CD4-positive, CD25-positive, alpha-beta regulatory T cell (primary cell): ENCODE measurements at regions not wholly inside any gene's neighbourhood (a gene's known extent, or its start where the extent isn't known, plus 50 kb on each side); places are given as distances from the start of the nearest gene placed in this dataset.

ENCODE experiments used
- ATAC-seq, 2 donors: fragments of 150-1000 bp; cut with Tn5 transposase; one replicate each; pipeline ENCODE4 v1.10.0; 2021; ENCODE audit warnings: low read depth in 2 of 2, moderate number of reproducible peaks in 2 of 2, moderate library complexity in 1 of 2
- DNase-seq, 3 donors: peaks; one replicate each; pipeline versions ENCODE4 v3.0.0 to v3.0.0-alpha.2; 2012 to 2022; ENCODE audit warnings: mixed read lengths in 1 of 3
- H3K27ac ChIP-seq: one replicate; pipeline ENCODE4 v1.7.0; 2013; ENCODE audit warnings: mild to moderate bottlenecking, low read length; ENCODE audit not compliant: insufficient read depth, poor library complexity, severe bottlenecking
- H3K27me3 ChIP-seq: one replicate; pipeline ENCODE4 v1.7.0; 2013; ENCODE audit warnings: low read length; ENCODE audit not compliant: control insufficient read depth, insufficient read depth
- H3K36me3 ChIP-seq: one replicate; pipeline ENCODE4 v1.7.0; 2013; ENCODE audit warnings: mild to moderate bottlenecking, low read length, moderate library complexity; ENCODE audit not compliant: control insufficient read depth, insufficient read depth
- H3K4me1 ChIP-seq: 2 replicates; pipeline ENCODE4 v1.7.0; 2013; ENCODE audit warnings: mild to moderate bottlenecking, low read length; ENCODE audit not compliant: insufficient read depth, control insufficient read depth, poor library complexity, severe bottlenecking
- H3K4me3 ChIP-seq: one replicate; pipeline ENCODE4 v1.7.0; 2013; ENCODE audit warnings: low read depth, mild to moderate bottlenecking, low read length, moderate library complexity
- H3K9me3 ChIP-seq, 2 experiments: 1 replicate in 1 of 2; 2 replicates in 1 of 2; pipeline ENCODE4 v1.7.0; 2013; ENCODE audit warnings: low read length in 2 of 2, mild to moderate bottlenecking in 1 of 2, moderate library complexity in 1 of 2; ENCODE audit not compliant: control insufficient read depth in 2 of 2
- H3K27ac Mint-ChIP-seq, 3 donors: one replicate each; pipeline ENCODE4 v1.8.0; 2020 to 2022; ENCODE audit warnings: mild to moderate bottlenecking in 3 of 3, mixed read lengths in 3 of 3, moderate library complexity in 2 of 3
- H3K27me3 Mint-ChIP-seq: one replicate; pipeline ENCODE4 v1.8.0; 2022; ENCODE audit warnings: mild to moderate bottlenecking, mixed read lengths
- H3K36me3 Mint-ChIP-seq: one replicate; pipeline ENCODE4 v1.8.0; 2020; ENCODE audit warnings: mixed read lengths
- H3K4me1 Mint-ChIP-seq, 4 donors: one replicate each; pipeline ENCODE4 v1.8.0; 2020 to 2022; ENCODE audit warnings: mixed read lengths in 4 of 4, mild to moderate bottlenecking in 1 of 4
- H3K4me3 Mint-ChIP-seq, 4 donors: one replicate each; pipeline ENCODE4 v1.8.0; 2020 to 2022; ENCODE audit warnings: mild to moderate bottlenecking in 4 of 4, mixed read lengths in 4 of 4, moderate library complexity in 3 of 4
- H3K9me3 Mint-ChIP-seq, 7 donors: one replicate each; pipeline ENCODE4 v1.8.0; 2020 to 2022; ENCODE audit warnings: mixed read lengths in 7 of 7, mild to moderate bottlenecking in 3 of 7, moderate library complexity in 2 of 7

DNA sequence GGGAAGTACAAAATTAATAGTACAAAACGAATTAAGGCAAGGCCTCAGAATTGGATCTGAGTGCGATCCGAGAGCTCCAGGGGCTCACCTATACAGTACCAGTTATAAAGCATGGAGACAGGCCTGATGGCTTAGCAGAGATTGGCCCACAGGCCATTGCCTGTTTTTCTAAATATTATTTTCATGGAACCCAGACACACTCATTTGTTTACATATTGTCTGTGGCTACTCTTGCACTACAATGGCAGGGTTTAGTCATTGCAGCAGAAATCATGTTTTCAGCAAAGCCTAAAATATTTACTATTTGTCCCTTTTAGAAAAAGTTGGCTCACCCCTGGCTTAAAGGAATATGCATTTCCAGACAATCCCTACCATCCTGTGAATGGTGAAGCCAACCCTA lies 578.9 kb downstream of the PLPP3 start:
- no peaks in the 10 kb centered on the region for H3K9me3 ChIP-seq
- no peaks in the 10 kb centered on the region for H3K27me3 ChIP-seq
- H3K27ac ChIP-seq, result no peak overlapping the region
- no peak overlapping the region for H3K4me3 ChIP-seq
- Mint-ChIP-seq H3K9me3 (peaks cover 0 to 3% (median 0%) of the 10 kb centered on the region in 7 donors), H3K27ac (no peak overlapping the region), H3K36me3 (no peaks in the 10 kb centered on the region), H3K27me3 (no peaks in the 10 kb centered on the region), H3K4me1 (no peaks in the 10 kb centered on the region), H3K4me3 (no peak overlapping the region)
- DNase-seq (no peak), ATAC-seq (no peak)
- no peaks in the 10 kb centered on the region for H3K36me3 ChIP-seq
- no peaks in the 10 kb centered on the region for H3K4me1 ChIP-seq

DNA sequence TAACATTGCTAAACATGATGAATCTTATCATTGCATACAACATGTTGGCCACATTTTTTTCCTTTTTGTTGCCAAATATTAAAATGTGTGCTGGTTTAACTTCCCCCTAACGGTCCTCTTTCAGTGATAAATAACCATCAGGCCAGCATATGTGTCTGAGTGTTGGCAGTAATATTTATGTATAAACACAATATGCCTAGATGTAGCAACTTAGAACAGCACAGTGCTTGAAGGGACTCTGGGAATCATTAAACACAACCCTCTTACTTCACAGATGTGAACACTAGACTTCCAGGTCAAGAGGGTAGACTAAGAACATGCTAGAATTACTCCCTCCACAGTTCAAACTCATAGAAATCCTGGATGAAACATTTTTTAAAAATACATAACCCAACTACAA lies 581.8 kb downstream of the PLPP3 start:
- H3K27ac Mint-ChIP-seq, result no peak overlapping the region
- DNase-seq, result no peak
- Histone ChIP-seq H3K9me3 (no peaks in the 10 kb centered on the region), H3K4me1 (no peaks in the 10 kb centered on the region), H3K36me3 (no peaks in the 10 kb centered on the region), H3K27ac (no peak overlapping the region), H3K27me3 (no peaks in the 10 kb centered on the region), H3K4me3 (no peak overlapping the region)
- no peaks in the 10 kb centered on the region for H3K4me1 Mint-ChIP-seq
- no peaks in the 10 kb centered on the region for H3K27me3 Mint-ChIP-seq
- no peak for ATAC-seq
- H3K36me3 Mint-ChIP-seq, result no peaks in the 10 kb centered on the region
- H3K9me3 Mint-ChIP-seq, result peaks cover 0 to 9% (median 3%) of the 10 kb centered on the region in 7 donors
- no peak overlapping the region for H3K4me3 Mint-ChIP-seq

DNA sequence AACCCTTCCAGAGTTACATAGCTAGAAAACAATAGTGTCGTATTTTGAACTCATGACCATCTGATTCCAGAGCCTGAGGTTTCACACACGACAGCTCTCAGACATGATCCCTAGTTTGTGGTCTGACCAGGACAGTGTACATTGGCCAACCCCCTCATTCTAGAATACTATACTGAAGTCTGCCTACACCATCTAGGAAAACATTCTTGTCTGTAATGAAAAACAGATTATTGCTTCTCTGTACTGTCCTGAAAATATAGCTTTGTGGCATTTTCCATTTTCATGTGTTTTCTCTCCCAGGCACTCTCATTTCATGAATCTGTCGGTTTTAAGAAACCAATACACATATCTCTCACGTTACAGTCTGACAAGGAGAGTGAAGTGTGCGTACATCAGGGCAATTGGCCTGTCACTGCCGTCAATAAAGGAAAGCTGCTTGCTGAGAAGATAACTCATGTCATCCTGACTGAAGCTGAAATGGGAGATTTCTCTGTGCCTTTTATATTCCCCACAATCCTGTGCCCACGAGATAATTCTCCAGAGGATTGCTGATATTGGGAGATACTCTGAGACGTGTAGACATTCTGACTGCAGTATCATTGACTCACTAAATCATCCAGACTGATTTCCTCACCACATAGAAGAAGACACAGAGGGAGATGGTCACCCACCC lies 585.6 kb downstream of the PLPP3 start:
- Histone ChIP-seq H3K4me3 (no peak overlapping the region), H3K27me3 (no peaks in the 10 kb centered on the region), H3K9me3 (no peaks in the 10 kb centered on the region), H3K36me3 (no peaks in the 10 kb centered on the region), H3K27ac (no peak overlapping the region), H3K4me1 (no peaks in the 10 kb centered on the region)
- no peaks in the 10 kb centered on the region for H3K36me3 Mint-ChIP-seq
- no peak overlapping the region for H3K27ac Mint-ChIP-seq
- no peaks in the 10 kb centered on the region for H3K27me3 Mint-ChIP-seq
- H3K4me3 Mint-ChIP-seq, result no peak overlapping the region
- DNase-seq, result no peak
- peaks cover 0 to 8% (median 3%) of the 10 kb centered on the region in 7 donors for H3K9me3 Mint-ChIP-seq
- no peaks in the 10 kb centered on the region for H3K4me1 Mint-ChIP-seq
- ATAC-seq, result no peak

DNA sequence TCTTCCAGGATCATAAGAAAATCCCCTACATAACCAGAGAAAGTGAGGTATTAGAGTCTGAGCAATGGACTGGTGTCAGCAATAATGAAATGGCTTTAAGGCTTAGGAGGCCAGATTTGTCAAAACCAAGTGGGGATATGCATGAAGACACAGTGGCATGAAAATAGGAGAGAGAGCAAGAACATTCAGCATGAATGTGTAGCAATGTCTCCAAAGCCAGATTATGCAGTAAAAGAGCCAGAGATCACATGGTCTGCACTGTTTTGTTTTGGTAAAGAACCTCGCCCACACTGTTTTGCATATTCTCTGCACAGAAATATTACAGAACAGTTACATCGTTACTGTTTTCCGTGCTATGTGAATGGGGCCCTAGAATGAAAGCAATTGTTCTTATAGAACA lies 589.4 kb downstream of the PLPP3 start:
- H3K4me1 ChIP-seq, result no peaks in the 10 kb centered on the region
- no peaks in the 10 kb centered on the region for H3K36me3 Mint-ChIP-seq
- H3K4me3 Mint-ChIP-seq, result no peak overlapping the region
- no peak overlapping the region for H3K4me3 ChIP-seq
- no peaks in the 10 kb centered on the region for H3K27me3 ChIP-seq
- no peaks in the 10 kb centered on the region for H3K27me3 Mint-ChIP-seq
- H3K36me3 ChIP-seq, result no peaks in the 10 kb centered on the region
- H3K27ac ChIP-seq, result no peak overlapping the region
- no peak overlapping the region for H3K27ac Mint-ChIP-seq
- no peaks in the 10 kb centered on the region for H3K9me3 ChIP-seq
- H3K4me1 Mint-ChIP-seq, result no peaks in the 10 kb centered on the region
- ATAC-seq, result no peak
- H3K9me3 Mint-ChIP-seq, result peaks cover 0 to 6% (median 0%) of the 10 kb centered on the region in 7 donors
- no peak for DNase-seq

DNA sequence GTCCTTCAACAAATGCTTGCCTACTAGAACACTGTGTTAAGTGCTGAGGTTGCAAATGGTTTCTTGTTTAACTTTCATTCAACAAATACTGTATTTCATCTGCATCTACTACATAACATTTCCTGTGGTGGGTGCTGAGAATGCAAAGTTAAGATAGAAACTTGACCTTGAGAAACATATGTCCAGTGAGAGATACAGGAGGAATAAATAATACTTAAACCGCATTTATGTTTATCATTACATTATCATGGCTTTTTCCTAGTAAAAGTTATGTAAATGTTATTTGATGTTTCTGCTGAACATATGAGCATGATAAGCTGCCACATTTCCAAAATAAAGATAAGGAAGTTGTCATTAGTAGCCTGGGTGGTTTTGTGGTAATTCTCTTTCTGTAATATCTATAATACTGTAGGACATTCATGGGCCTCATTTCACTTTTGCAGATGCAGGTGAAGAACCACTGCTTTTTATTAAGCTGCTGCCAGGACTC lies 590.4 kb downstream of the PLPP3 start:
- H3K4me3 ChIP-seq, result no peak overlapping the region
- ATAC-seq, result no peak
- no peaks in the 10 kb centered on the region for H3K4me1 Mint-ChIP-seq
- H3K27me3 Mint-ChIP-seq, result no peaks in the 10 kb centered on the region
- H3K27ac Mint-ChIP-seq, result no peak overlapping the region
- no peaks in the 10 kb centered on the region for H3K9me3 ChIP-seq
- no peaks in the 10 kb centered on the region for H3K4me1 ChIP-seq
- H3K4me3 Mint-ChIP-seq, result no peak overlapping the region
- H3K36me3 Mint-ChIP-seq, result no peaks in the 10 kb centered on the region
- H3K9me3 Mint-ChIP-seq, result peaks cover 0 to 3% (median 0%) of the 10 kb centered on the region in 7 donors
- H3K36me3 ChIP-seq, result no peaks in the 10 kb centered on the region
- no peak overlapping the region for H3K27ac ChIP-seq
- no peak for DNase-seq
- H3K27me3 ChIP-seq, result no peaks in the 10 kb centered on the region

DNA sequence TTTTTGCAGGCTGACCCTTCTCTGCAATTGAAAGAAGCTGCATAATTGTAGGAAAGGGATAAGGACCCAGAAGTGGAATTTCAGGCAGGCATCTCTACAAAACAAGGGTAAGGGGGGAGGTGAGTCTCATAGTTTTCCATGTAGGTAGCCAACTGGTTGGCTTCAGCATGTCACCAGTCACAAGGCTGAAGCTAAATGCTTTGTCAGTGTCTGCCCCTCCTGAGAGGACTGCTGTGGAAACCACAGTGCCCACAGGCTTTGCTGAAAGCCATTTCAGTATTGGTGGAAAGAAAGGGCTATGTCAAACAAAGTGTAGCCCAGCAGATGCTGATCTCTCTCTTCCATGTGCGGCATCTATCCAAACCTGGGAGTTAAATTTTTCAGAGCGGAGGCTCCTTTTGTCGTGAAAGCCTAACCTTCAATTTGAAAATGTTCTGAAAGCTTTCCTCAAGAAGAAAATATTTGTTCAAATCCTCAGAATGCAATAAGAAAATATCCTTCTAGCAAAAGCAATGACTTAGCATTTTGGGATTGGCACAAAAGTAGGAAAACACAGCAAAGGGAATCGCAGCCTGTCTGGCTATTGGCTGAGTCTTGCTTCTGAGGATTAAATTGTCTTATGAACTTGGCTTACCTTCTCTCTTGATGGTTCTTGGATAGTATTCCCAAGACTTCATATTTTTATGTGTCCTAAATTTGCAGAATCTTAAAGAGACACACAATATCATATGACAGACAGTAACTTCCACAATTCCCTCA lies 591.7 kb downstream of the PLPP3 start:
- Mint-ChIP-seq H3K4me1 (no peaks in the 10 kb centered on the region), H3K9me3 (peaks cover 0 to 1% (median 0%) of the 10 kb centered on the region in 7 donors), H3K27me3 (no peaks in the 10 kb centered on the region), H3K36me3 (no peaks in the 10 kb centered on the region), H3K4me3 (no peak overlapping the region), H3K27ac (no peak overlapping the region)
- ATAC-seq, result no peak
- Histone ChIP-seq H3K4me3 (no peak overlapping the region), H3K36me3 (no peaks in the 10 kb centered on the region), H3K27ac (no peak overlapping the region), H3K9me3 (no peaks in the 10 kb centered on the region), H3K4me1 (no peaks in the 10 kb centered on the region), H3K27me3 (no peaks in the 10 kb centered on the region)
- DNase-seq, result no peak

DNA sequence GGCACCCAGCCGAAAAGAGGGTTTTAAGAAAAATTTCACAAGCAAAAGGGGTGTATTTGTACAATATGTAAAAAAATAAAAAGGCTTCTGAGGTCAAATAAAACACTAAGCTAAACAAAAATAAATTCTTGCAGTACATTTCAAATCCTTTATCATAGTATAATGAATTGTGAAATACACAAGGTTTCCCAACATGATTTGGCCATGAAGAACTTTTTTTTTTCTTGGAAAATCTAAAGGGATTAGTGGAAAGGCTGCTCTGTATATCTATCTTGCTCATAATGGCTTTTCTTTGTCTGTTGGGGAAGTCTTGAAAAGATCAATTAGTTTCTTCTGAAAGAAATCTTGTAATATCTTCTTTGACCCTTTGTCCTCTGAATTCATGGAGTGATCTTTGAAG lies 593.4 kb downstream of the PLPP3 start:
- no peak overlapping the region for H3K27ac Mint-ChIP-seq
- Histone ChIP-seq H3K36me3 (no peaks in the 10 kb centered on the region), H3K27me3 (no peaks in the 10 kb centered on the region), H3K4me1 (no peaks in the 10 kb centered on the region), H3K27ac (no peak overlapping the region), H3K4me3 (no peak overlapping the region), H3K9me3 (no peaks in the 10 kb centered on the region)
- ATAC-seq, result no peak
- H3K9me3 Mint-ChIP-seq, result no peaks in the 10 kb centered on the region
- no peaks in the 10 kb centered on the region for H3K27me3 Mint-ChIP-seq
- no peaks in the 10 kb centered on the region for H3K4me1 Mint-ChIP-seq
- no peak overlapping the region for H3K4me3 Mint-ChIP-seq
- DNase-seq, result no peak
- H3K36me3 Mint-ChIP-seq, result no peaks in the 10 kb centered on the region
